B cell (primary cell): ENCODE measurements at regions not wholly inside any gene's neighbourhood (a gene's known extent, or its start where the extent isn't known, plus 50 kb on each side); places are given as distances from the start of the nearest gene placed in this dataset.

Experiments
- ATAC-seq: fragments of 200-7000 bp; cut with Tn5 transposase; one replicate; pipeline ENCODE4 v1.10.0; 2021; ENCODE audit warnings: low read depth, mild to moderate bottlenecking, moderate number of reproducible peaks, moderate library complexity
- CTCF ChIA-PET: fragments of 350-600 bp; sonication (Branson Sonifier 250); formaldehyde crosslinking; loops from one replicate; lab custom pipeline; 2021; ENCODE audit warnings: antibody characterized with exemption, inconsistent platforms; lab: Charles Lee
- POLR2A ChIA-PET: fragments of 350-600 bp; sonication (Branson Sonifier 250); formaldehyde crosslinking; loops from one replicate; lab custom pipeline; 2021; ENCODE audit warnings: antibody characterized with exemption; lab: Charles Lee
- DNase-seq: peaks from one replicate; pipeline ENCODE4 v3.0.0; 2013
- H2AFZ ChIP-seq: 2 replicates; pipeline ENCODE4 v1.6.1; 2012; ENCODE audit warnings: mild to moderate bottlenecking, low read depth, low read length; ENCODE audit not compliant: insufficient read depth, poor library complexity, severe bottlenecking
- H3K27ac ChIP-seq, 2 donors: 1 replicate in 1 of 2; 2 replicates in 1 of 2; pipeline ENCODE4 v1.5.1; 2012 to 2013; ENCODE audit warnings: low read length in 2 of 2, mild to moderate bottlenecking in 2 of 2, moderate library complexity in 1 of 2
- H3K27me3 ChIP-seq, 4 experiments: fragments of 200-600 bp in 1 of 4; sonication (generic) in 1 of 4; replicated peaks in 1 of 4; 1 replicate in 2 of 4; 2 replicates in 2 of 4; pipeline versions ENCODE4 v1.6.1 to v1.7.0; 2013 to 2016; ENCODE audit warnings: low read length in 3 of 4, mild to moderate bottlenecking in 2 of 4, mixed read lengths in 1 of 4, moderate library complexity in 1 of 4; ENCODE audit not compliant: insufficient read depth in 4 of 4, control insufficient read depth in 3 of 4; ENCODE audit errors: control extremely low read depth in 1 of 4
- H3K36me3 ChIP-seq, 2 experiments: replicated peaks in 1 of 2; 1 replicate in 1 of 2; 2 replicates in 1 of 2; pipeline versions ENCODE4 v1.6.1 to v1.7.1; 2013; ENCODE audit warnings: low read length in 1 of 2; ENCODE audit not compliant: insufficient read depth in 2 of 2, control insufficient read depth in 1 of 2; ENCODE audit errors: control extremely low read depth in 1 of 2, extremely low read depth in 1 of 2
- H3K4me1 ChIP-seq, 2 donors: fragments of 200-600 bp in 1 of 2; sonication (generic) in 1 of 2; 1 replicate in 1 of 2; 2 replicates in 1 of 2; pipeline versions ENCODE4 v1.5.1 to v1.6.1; 2013 to 2017; ENCODE audit warnings: low read length in 2 of 2; ENCODE audit not compliant: control insufficient read depth in 2 of 2, insufficient read depth in 2 of 2
- H3K4me2 ChIP-seq: replicated peaks from 2 replicates; pipeline ENCODE3; 2012; ENCODE audit warnings: mild to moderate bottlenecking, low read depth, low read length; ENCODE audit not compliant: poor library complexity, severe bottlenecking
- H3K4me3 ChIP-seq, 5 experiments: fragments of 200-600 bp in 1 of 5; sonication (generic) in 1 of 5; 1 replicate in 3 of 5; 2 replicates in 2 of 5; pipeline versions ENCODE4 v1.5.1 to v1.7.0; 2011 to 2016; ENCODE audit warnings: low read length in 4 of 5, mild to moderate bottlenecking in 4 of 5, low read depth in 2 of 5, control low read depth in 1 of 5, moderate library complexity in 1 of 5; ENCODE audit not compliant: insufficient read depth in 1 of 5; ENCODE audit errors: control extremely low read depth in 1 of 5, extremely low read depth in 1 of 5
- H3K79me2 ChIP-seq: fragments of 200-600 bp; sonication (generic); one replicate; pipeline ENCODE4 v1.6.0; 2016; ENCODE audit warnings: low read length; ENCODE audit not compliant: control insufficient read depth, insufficient read depth
- H3K9ac ChIP-seq: fragments of 200-600 bp; sonication (generic); 2 replicates; pipeline ENCODE4 v1.6.1; 2017; ENCODE audit warnings: mild to moderate bottlenecking, low read length, moderate library complexity
- H3K9me3 ChIP-seq, 3 donors: one replicate each; pipeline versions ENCODE4 v1.6.1 to v1.7.1; 2013; ENCODE audit warnings: low read length in 2 of 3; ENCODE audit not compliant: control insufficient read depth in 2 of 3, insufficient read depth in 1 of 3; ENCODE audit errors: control extremely low read depth in 1 of 3
- H4K20me1 ChIP-seq: 2 replicates; pipeline ENCODE4 v1.6.0; 2012; ENCODE audit warnings: mild to moderate bottlenecking, low read length; ENCODE audit not compliant: insufficient read depth, control insufficient read depth, poor library complexity, severe bottlenecking
- H3K27ac Mint-ChIP-seq: one replicate; pipeline ENCODE4 v1.8.0; 2021; ENCODE audit warnings: mixed read lengths
- H3K27me3 Mint-ChIP-seq: one replicate; pipeline ENCODE4 v1.8.0; 2021; ENCODE audit warnings: mixed read lengths
- H3K4me1 Mint-ChIP-seq: one replicate; pipeline ENCODE4 v1.8.0; 2021; ENCODE audit warnings: mixed read lengths
- H3K4me3 Mint-ChIP-seq: one replicate; pipeline ENCODE4 v1.8.0; 2021; ENCODE audit warnings: mixed read lengths
- H3K9me3 Mint-ChIP-seq: one replicate; pipeline ENCODE4 v1.8.0; 2022; ENCODE audit warnings: mixed read lengths; ENCODE audit not compliant: insufficient read depth
- CTCF ChIP-seq: fragments of 200-600 bp; IDR thresholded peaks from one replicate; pipeline ENCODE4 v1.8.0; 2022; ENCODE audit warnings: antibody characterized with exemption, mild to moderate bottlenecking
- EZH2 ChIP-seq: IDR thresholded peaks from 2 replicates; pipeline ENCODE4 v1.6.1; 2012; ENCODE audit warnings: borderline replicate concordance, low read depth, mild to moderate bottlenecking, moderate library complexity, low read length; ENCODE audit not compliant: insufficient read depth, poor library complexity, severe bottlenecking
- WGBS: methylation state at CpG from one replicate; pipeline ENCODE4 v1.1.5; 2013; ENCODE audit warnings: missing lambda C conversion rate; ENCODE audit not compliant: insufficient coverage; 5-methylcytosine and 5-hydroxymethylcytosine counted together
- intact Hi-C: fragments of 100-400 bp; cut with micrococcal nuclease; formaldehyde crosslinking; loops from one replicate; pipeline ENCODE4 v1.10.0; 2022

- Histone ChIP-seq H3K4me3 (no peak overlapping the region), H3K4me2 (no peak overlapping the region), H3K27me3 (no peaks in the 10 kb centered on the region), H3K79me2 (no peaks in the 10 kb centered on the region), H3K27ac (no peak overlapping the region), H3K36me3 (no peaks in the 10 kb centered on the region), H4K20me1 (no peaks in the 10 kb centered on the region), H3K9ac (no peak overlapping the region), H3K9me3 (peaks cover 0 to 21% (median 0%) of the 10 kb centered on the region in 3 donors), H3K4me1 (no peaks in the 10 kb centered on the region), H2AFZ (no peak overlapping the region)
- ChIA-PET POLR2A (no interaction called here), CTCF (no interaction called here)
- Mint-ChIP-seq H3K27ac (no peak overlapping the region), H3K4me3 (no peak overlapping the region), H3K27me3 (no peaks in the 10 kb centered on the region), H3K9me3 (no peaks in the 10 kb centered on the region), H3K4me1 (no peaks in the 10 kb centered on the region)
- DNase-seq (no peak), ATAC-seq (no peak)
- 55% methylated on average over 13 of the region's 19 CpGs for WGBS
- intact Hi-C loops = no loop called here
- TF ChIP-seq EZH2 (no peak), CTCF (no peak)
Measured at GRCh38 chr5:2299388-2300220, 416.9 kb upstream of the IRX4 start.

- ATAC-seq (no peak), DNase-seq (no peak)
- Mint-ChIP-seq H3K4me3 (no peak overlapping the region), H3K27me3 (no peaks in the 10 kb centered on the region), H3K27ac (no peak overlapping the region), H3K4me1 (no peaks in the 10 kb centered on the region), H3K9me3 (no peaks in the 10 kb centered on the region)
- Histone ChIP-seq H3K9ac (no peak overlapping the region), H3K4me1 (no peaks in the 10 kb centered on the region), H3K9me3 (peaks cover 0 to 21% (median 0%) of the 10 kb centered on the region in 3 donors), H3K27ac (no peak overlapping the region), H3K27me3 (no peaks in the 10 kb centered on the region), H4K20me1 (no peaks in the 10 kb centered on the region), H2AFZ (no peak overlapping the region), H3K79me2 (no peaks in the 10 kb centered on the region), H3K36me3 (no peaks in the 10 kb centered on the region), H3K4me2 (no peak overlapping the region), H3K4me3 (no peak overlapping the region)
- ChIA-PET POLR2A (no interaction called here), CTCF (no interaction called here)
- TF ChIP-seq CTCF (no peak), EZH2 (no peak)
- 19% methylated on average over 2 of the region's 3 CpGs for WGBS
- intact Hi-C loops = no loop called here
Measured at GRCh38 chr5:2298781-2299180, 416.1 kb upstream of the IRX4 start.
